Adipocyte (in vitro differentiated cells): ENCODE measurements at regions not wholly inside any gene's neighbourhood (a gene's known extent, or its start where the extent isn't known, plus 50 kb on each side); places are given as distances from the start of the nearest gene placed in this dataset.

Experiments
- DNase-seq: peaks from one replicate; pipeline ENCODE4 v3.0.0-alpha.2; 2015; ENCODE audit warnings: low read depth
- H3K27me3 ChIP-seq: replicated peaks from 2 replicates; pipeline ENCODE4 v1.7.0; 2013; ENCODE audit warnings: mild to moderate bottlenecking, low read length, moderate library complexity; ENCODE audit not compliant: control insufficient read depth, insufficient read depth
- H3K36me3 ChIP-seq: 2 replicates; pipeline ENCODE4 v1.7.0; 2013; ENCODE audit warnings: low read length, mild to moderate bottlenecking, moderate library complexity; ENCODE audit not compliant: control insufficient read depth, insufficient read depth, severe bottlenecking
- H3K4me1 ChIP-seq: 2 replicates; pipeline ENCODE4 v1.7.0; 2013; ENCODE audit warnings: mild to moderate bottlenecking, low read length, moderate library complexity; ENCODE audit not compliant: control insufficient read depth, insufficient read depth
- H3K4me3 ChIP-seq: 2 replicates; pipeline ENCODE4 v1.7.0; 2013; ENCODE audit warnings: mild to moderate bottlenecking, low read length, moderate library complexity
- H3K9ac ChIP-seq: 2 replicates; pipeline ENCODE4 v1.7.0; 2013; ENCODE audit warnings: mild to moderate bottlenecking, low read length, moderate library complexity
- H3K9me3 ChIP-seq: 2 replicates; pipeline ENCODE4 v1.7.0; 2013; ENCODE audit warnings: mild to moderate bottlenecking, low read length, moderate library complexity; ENCODE audit not compliant: control insufficient read depth

GRCh38 chr17:68695659-68696058, 94.5 kb upstream of the FAM20A start:
- no peaks in the 10 kb centered on the region for H3K36me3 ChIP-seq
- DNase-seq = no peak
- H3K4me1 ChIP-seq = peaks cover 30% of the 10 kb centered on the region
- no peaks in the 10 kb centered on the region for H3K27me3 ChIP-seq
- H3K9me3 ChIP-seq = no peaks in the 10 kb centered on the region
- H3K4me3 ChIP-seq = no peak overlapping the region
- no peak overlapping the region for H3K9ac ChIP-seq

GRCh38 chr17:68694791-68695485, 93.8 kb upstream of the FAM20A start:
- H3K27me3 ChIP-seq = no peaks in the 10 kb centered on the region
- no peak overlapping the region for H3K9ac ChIP-seq
- H3K36me3 ChIP-seq = no peaks in the 10 kb centered on the region
- H3K9me3 ChIP-seq = no peaks in the 10 kb centered on the region
- H3K4me3 ChIP-seq = no peak overlapping the region
- H3K4me1 ChIP-seq = peaks cover 24% of the 10 kb centered on the region
- no peak for DNase-seq

- Histone ChIP-seq H3K4me1 (peaks cover 22% of the 10 kb centered on the region), H3K36me3 (no peaks in the 10 kb centered on the region), H3K9ac (no peak overlapping the region), H3K27me3 (no peaks in the 10 kb centered on the region), H3K4me3 (no peak overlapping the region), H3K9me3 (no peaks in the 10 kb centered on the region)
- DNase-seq = no peak
These were observed 92.7 kb upstream of the FAM20A start for GRCh38 chr17:68693896-68694295.

- Histone ChIP-seq H3K4me3 (no peak overlapping the region), H3K36me3 (no peaks in the 10 kb centered on the region), H3K9ac (no peak overlapping the region), H3K4me1 (peaks cover 18% of the 10 kb centered on the region), H3K27me3 (no peaks in the 10 kb centered on the region), H3K9me3 (no peaks in the 10 kb centered on the region)
- no peak for DNase-seq
These were observed 92.3 kb upstream of the FAM20A start for GRCh38 chr17:68693466-68693865.

- DNase-seq = no peak
- H3K4me3 ChIP-seq = no peak overlapping the region
These were observed 85.2 kb upstream of the FAM20A start for GRCh38 chr17:68686108-68686988.

GRCh38 chr17:68684949-68685357, 83.8 kb upstream of the FAM20A start:
- Histone ChIP-seq H3K4me1 (peaks cover 25% of the 10 kb centered on the region), H3K36me3 (no peaks in the 10 kb centered on the region)
- DNase-seq = peak; percentile 74

More at GRCh38 chr17:68686108-68686988, 85.2 kb upstream of the FAM20A start:
- Histone ChIP-seq H3K9ac (no peak overlapping the region), H3K9me3 (no peaks in the 10 kb centered on the region), H3K4me1 (peaks cover 25% of the 10 kb centered on the region), H3K27me3 (no peaks in the 10 kb centered on the region), H3K36me3 (no peaks in the 10 kb centered on the region)

GRCh38 chr17:68682903-68683302, 81.7 kb upstream of the FAM20A start:
- H3K9me3 ChIP-seq = no peaks in the 10 kb centered on the region
- peaks cover 25% of the 10 kb centered on the region for H3K4me1 ChIP-seq
- H3K27me3 ChIP-seq = no peaks in the 10 kb centered on the region
- H3K36me3 ChIP-seq = no peaks in the 10 kb centered on the region
- H3K4me3 ChIP-seq = no peak overlapping the region
- no peak for DNase-seq
- H3K9ac ChIP-seq = no peak overlapping the region

More at GRCh38 chr17:68684949-68685357, 83.8 kb upstream of the FAM20A start:
- H3K27me3 ChIP-seq = no peaks in the 10 kb centered on the region
- no peak overlapping the region for H3K4me3 ChIP-seq
- H3K9me3 ChIP-seq = no peaks in the 10 kb centered on the region
- peak overlapping the region; percentile 16 for H3K9ac ChIP-seq

GRCh38 chr17:68679882-68680281, 78.7 kb upstream of the FAM20A start:
- DNase-seq = no peak
- Histone ChIP-seq H3K9me3 (no peaks in the 10 kb centered on the region), H3K4me1 (peaks cover 8% of the 10 kb centered on the region), H3K9ac (no peak overlapping the region), H3K4me3 (no peak overlapping the region), H3K27me3 (no peaks in the 10 kb centered on the region), H3K36me3 (no peaks in the 10 kb centered on the region)

GRCh38 chr17:68676856-68677255, 75.7 kb upstream of the FAM20A start:
- no peak for DNase-seq

GRCh38 chr17:68675723-68676122, 74.6 kb upstream of the FAM20A start:
- no peak for DNase-seq
- Histone ChIP-seq H3K27me3 (no peaks in the 10 kb centered on the region), H3K9me3 (no peaks in the 10 kb centered on the region), H3K4me3 (no peak overlapping the region), H3K36me3 (no peaks in the 10 kb centered on the region), H3K4me1 (no peaks in the 10 kb centered on the region), H3K9ac (no peak overlapping the region)

More at GRCh38 chr17:68676856-68677255, 75.7 kb upstream of the FAM20A start:
- no peak overlapping the region for H3K9ac ChIP-seq
- no peaks in the 10 kb centered on the region for H3K4me1 ChIP-seq
- no peak overlapping the region for H3K4me3 ChIP-seq
- no peaks in the 10 kb centered on the region for H3K27me3 ChIP-seq
- H3K9me3 ChIP-seq = no peaks in the 10 kb centered on the region
- no peaks in the 10 kb centered on the region for H3K36me3 ChIP-seq

- H3K4me3 ChIP-seq = no peak overlapping the region
- no peak overlapping the region for H3K9ac ChIP-seq
- H3K27me3 ChIP-seq = no peaks in the 10 kb centered on the region
- H3K4me1 ChIP-seq = no peaks in the 10 kb centered on the region
- no peaks in the 10 kb centered on the region for H3K36me3 ChIP-seq
- DNase-seq = no peak
- H3K9me3 ChIP-seq = no peaks in the 10 kb centered on the region
These were observed 73.1 kb upstream of the FAM20A start for GRCh38 chr17:68674029-68674925.
